Neural cell (in vitro differentiated cells): ENCODE measurements at regions not wholly inside any gene's neighbourhood (a gene's known extent, or its start where the extent isn't known, plus 50 kb on each side); places are given as distances from the start of the nearest gene placed in this dataset.

Experiments
- EP300 ChIP-seq: fragments of 450-650 bp; conservative IDR thresholded peaks from 2 replicates; pipeline ENCODE4 v1.6.1; 2014; ENCODE audit warnings: antibody characterized with exemption, mild to moderate bottlenecking, moderate library complexity; ENCODE audit not compliant: poor library complexity, severe bottlenecking
- EZH2 ChIP-seq: fragments of 200-600, 300-800 bp; shearing (Covaris generic), sonication (generic); IDR thresholded peaks from 2 replicates; pipeline ENCODE4 v1.6.1; 2014; ENCODE audit warnings: antibody characterized with exemption, low read length, borderline replicate concordance, mild to moderate bottlenecking; ENCODE audit not compliant: insufficient read depth, poor library complexity, severe bottlenecking
- POLR2AphosphoS5 ChIP-seq: IDR thresholded peaks from 2 replicates; pipeline ENCODE4 v1.6.1; 2012
- SMC3 ChIP-seq: fragments of 450-650 bp; conservative IDR thresholded peaks from 2 replicates; pipeline ENCODE4 v1.6.1; 2014; ENCODE audit warnings: antibody characterized with exemption, mild to moderate bottlenecking, moderate library complexity; ENCODE audit not compliant: poor library complexity
- TAF1 ChIP-seq: IDR thresholded peaks from 2 replicates; pipeline ENCODE4 v1.6.1; 2012; ENCODE audit warnings: low read depth
- TF ChIP-seq, protein P1 (sequence below): fragments of 450-650 bp; IDR thresholded peaks from 2 replicates; pipeline ENCODE4 v1.5.1; 2014; ENCODE audit warnings: antibody characterized with exemption, mild to moderate bottlenecking, moderate library complexity; ENCODE audit not compliant: poor library complexity, severe bottlenecking
- TF ChIP-seq, protein P2 (sequence below): IDR thresholded peaks from 2 replicates; pipeline ENCODE4 v1.6.1; 2012; ENCODE audit warnings: borderline replicate concordance

DNA sequence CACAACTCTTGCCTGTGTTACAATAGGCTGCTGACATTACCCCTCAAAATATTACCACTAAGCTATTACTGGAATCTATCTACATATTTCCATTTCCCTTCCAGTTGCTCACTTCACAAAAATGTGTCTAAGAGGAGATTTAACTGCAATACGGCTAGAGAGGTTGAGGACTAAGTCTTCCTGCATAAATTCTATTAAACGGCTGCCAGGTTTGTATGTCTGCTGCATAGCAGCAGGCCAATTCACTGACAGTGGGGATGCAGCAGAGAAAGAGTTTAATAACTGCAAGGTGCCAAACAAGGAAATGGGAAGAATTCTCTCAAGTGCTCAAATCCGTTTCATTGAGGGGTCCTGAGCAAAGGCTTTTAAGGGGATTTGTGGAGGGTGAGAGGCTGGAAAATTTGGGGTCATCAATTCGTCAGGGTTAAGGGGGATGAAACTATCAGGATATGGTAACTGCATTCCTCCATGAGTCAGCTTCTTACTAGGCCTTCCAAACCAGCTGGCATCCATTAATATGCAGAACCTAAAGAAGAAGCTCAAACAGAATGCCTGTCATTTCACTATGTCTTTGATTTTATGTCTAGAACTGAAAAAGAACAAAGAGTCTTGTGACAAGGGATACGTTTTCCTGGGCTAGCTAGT lies 675.6 kb downstream of the TBL1XR1 start:
- TF ChIP-seq, protein P1, sequence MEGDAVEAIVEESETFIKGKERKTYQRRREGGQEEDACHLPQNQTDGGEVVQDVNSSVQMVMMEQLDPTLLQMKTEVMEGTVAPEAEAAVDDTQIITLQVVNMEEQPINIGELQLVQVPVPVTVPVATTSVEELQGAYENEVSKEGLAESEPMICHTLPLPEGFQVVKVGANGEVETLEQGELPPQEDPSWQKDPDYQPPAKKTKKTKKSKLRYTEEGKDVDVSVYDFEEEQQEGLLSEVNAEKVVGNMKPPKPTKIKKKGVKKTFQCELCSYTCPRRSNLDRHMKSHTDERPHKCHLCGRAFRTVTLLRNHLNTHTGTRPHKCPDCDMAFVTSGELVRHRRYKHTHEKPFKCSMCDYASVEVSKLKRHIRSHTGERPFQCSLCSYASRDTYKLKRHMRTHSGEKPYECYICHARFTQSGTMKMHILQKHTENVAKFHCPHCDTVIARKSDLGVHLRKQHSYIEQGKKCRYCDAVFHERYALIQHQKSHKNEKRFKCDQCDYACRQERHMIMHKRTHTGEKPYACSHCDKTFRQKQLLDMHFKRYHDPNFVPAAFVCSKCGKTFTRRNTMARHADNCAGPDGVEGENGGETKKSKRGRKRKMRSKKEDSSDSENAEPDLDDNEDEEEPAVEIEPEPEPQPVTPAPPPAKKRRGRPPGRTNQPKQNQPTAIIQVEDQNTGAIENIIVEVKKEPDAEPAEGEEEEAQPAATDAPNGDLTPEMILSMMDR, result no peak
- TF ChIP-seq POLR2AphosphoS5 (no peak), EP300 (no peak), TAF1 (no peak), EZH2 (no peak), SMC3 (no peak)
- TF ChIP-seq, protein P2, sequence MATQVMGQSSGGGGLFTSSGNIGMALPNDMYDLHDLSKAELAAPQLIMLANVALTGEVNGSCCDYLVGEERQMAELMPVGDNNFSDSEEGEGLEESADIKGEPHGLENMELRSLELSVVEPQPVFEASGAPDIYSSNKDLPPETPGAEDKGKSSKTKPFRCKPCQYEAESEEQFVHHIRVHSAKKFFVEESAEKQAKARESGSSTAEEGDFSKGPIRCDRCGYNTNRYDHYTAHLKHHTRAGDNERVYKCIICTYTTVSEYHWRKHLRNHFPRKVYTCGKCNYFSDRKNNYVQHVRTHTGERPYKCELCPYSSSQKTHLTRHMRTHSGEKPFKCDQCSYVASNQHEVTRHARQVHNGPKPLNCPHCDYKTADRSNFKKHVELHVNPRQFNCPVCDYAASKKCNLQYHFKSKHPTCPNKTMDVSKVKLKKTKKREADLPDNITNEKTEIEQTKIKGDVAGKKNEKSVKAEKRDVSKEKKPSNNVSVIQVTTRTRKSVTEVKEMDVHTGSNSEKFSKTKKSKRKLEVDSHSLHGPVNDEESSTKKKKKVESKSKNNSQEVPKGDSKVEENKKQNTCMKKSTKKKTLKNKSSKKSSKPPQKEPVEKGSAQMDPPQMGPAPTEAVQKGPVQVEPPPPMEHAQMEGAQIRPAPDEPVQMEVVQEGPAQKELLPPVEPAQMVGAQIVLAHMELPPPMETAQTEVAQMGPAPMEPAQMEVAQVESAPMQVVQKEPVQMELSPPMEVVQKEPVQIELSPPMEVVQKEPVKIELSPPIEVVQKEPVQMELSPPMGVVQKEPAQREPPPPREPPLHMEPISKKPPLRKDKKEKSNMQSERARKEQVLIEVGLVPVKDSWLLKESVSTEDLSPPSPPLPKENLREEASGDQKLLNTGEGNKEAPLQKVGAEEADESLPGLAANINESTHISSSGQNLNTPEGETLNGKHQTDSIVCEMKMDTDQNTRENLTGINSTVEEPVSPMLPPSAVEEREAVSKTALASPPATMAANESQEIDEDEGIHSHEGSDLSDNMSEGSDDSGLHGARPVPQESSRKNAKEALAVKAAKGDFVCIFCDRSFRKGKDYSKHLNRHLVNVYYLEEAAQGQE, result no peak
